Upper lobe of left lung (tissue), 6 donors: ENCODE measurements at regions not wholly inside any gene's neighbourhood (a gene's known extent, or its start where the extent isn't known, plus 50 kb on each side); places are given as distances from the start of the nearest gene placed in this dataset.

Source experiments
- ATAC-seq, 2 donors: fragments of 200-7000 bp; cut with Tn5 transposase; one replicate each; pipeline ENCODE4 v1.9.1; 2022; ENCODE audit warnings: mild to moderate bottlenecking in 2 of 2, moderate library complexity in 2 of 2; ENCODE audit not compliant: low FRiP score in 2 of 2
- DNase-seq, 2 donors: peaks; one replicate each; pipeline ENCODE4 v3.0.0-alpha.2; 2019 to 2020
- H3K27ac ChIP-seq, 4 donors: fragments of 200-600 bp; sonication (generic); one replicate each; pipeline ENCODE4 v1.5.1; 2016 to 2019
- H3K27me3 ChIP-seq, 4 donors: fragments of 200-600 bp; sonication (generic); one replicate each; pipeline ENCODE4 v1.5.1; 2017 to 2019
- H3K36me3 ChIP-seq, 4 donors: fragments of 200-600 bp; sonication (generic); one replicate each; pipeline ENCODE4 v1.5.1; 2016 to 2019
- H3K4me1 ChIP-seq, 4 donors: fragments of 200-600 bp; sonication (generic); one replicate each; pipeline ENCODE4 v1.5.1; 2018 to 2019
- H3K4me3 ChIP-seq, 4 donors: fragments of 200-600 bp; sonication (generic); one replicate each; pipeline ENCODE4 v1.5.1; 2017 to 2019; ENCODE audit warnings: mild to moderate bottlenecking in 2 of 4, moderate library complexity in 1 of 4
- H3K9me3 ChIP-seq, 4 donors: fragments of 200-600 bp; sonication (generic); one replicate each; pipeline ENCODE4 v1.5.1; 2018 to 2019
- CTCF ChIP-seq, 6 experiments: fragments of 450-650 bp in 4 of 6; fragments of 200-600 bp in 2 of 6; sonication (generic) in 2 of 6; IDR thresholded peaks; one replicate each; pipeline ENCODE4 v1.5.1; 2016 to 2019; ENCODE audit warnings: antibody characterized with exemption in 6 of 6
- EP300 ChIP-seq, 4 donors: sonication (generic); formaldehyde crosslinking; IDR thresholded peaks; one replicate each; pipeline ENCODE4 v1.5.1; 2017; ENCODE audit warnings: antibody characterized with exemption in 4 of 4, control low read depth in 2 of 4
- POLR2A ChIP-seq, 4 donors: fragments of 450-650 bp; IDR thresholded peaks; one replicate each; pipeline ENCODE4 v1.5.1; 2016 to 2017; ENCODE audit warnings: antibody characterized with exemption in 4 of 4, mild to moderate bottlenecking in 2 of 4
- POLR2AphosphoS5 ChIP-seq, 2 donors: sonication (generic); formaldehyde crosslinking; IDR thresholded peaks; one replicate each; pipeline ENCODE4 v1.5.1; 2017; ENCODE audit warnings: antibody characterized with exemption in 2 of 2
- WGBS, 2 donors: methylation state at CpG; one replicate each; pipeline ENCODE4 v1.1.5; 2017 to 2018; 5-methylcytosine and 5-hydroxymethylcytosine counted together
- donor health status: DM: no; HTN: no; CAD: no; lungs with moderate emphysema.
- donor health status: DM: no; HTN: yes; CAD: no; lungs with severe emphysema.

GRCh38 chr2:23198316-23199114, 186.5 kb upstream of the KLHL29 start:
- 55 to 57% methylated on average over 12 of the region's 12 CpGs for WGBS, 2 donors
- no peaks in the 10 kb centered on the region for H3K27me3 ChIP-seq
- H3K4me3 ChIP-seq: no peak overlapping the region
- H3K9me3 ChIP-seq: peaks cover 0 to 3% (median 0%) of the 10 kb centered on the region in 4 donors
- H3K4me1 ChIP-seq: no peaks in the 10 kb centered on the region
- no peak overlapping the region for H3K27ac ChIP-seq
- H3K36me3 ChIP-seq: no peaks in the 10 kb centered on the region
- no peak for TF ChIP-seq POLR2AphosphoS5 (IDR thresholded peaks at IDR 0.05)
- TF ChIP-seq EP300 (IDR thresholded peaks at IDR 0.05): no peak
- TF ChIP-seq CTCF (IDR thresholded peaks at IDR 0.05): no peak
- no peak for TF ChIP-seq POLR2A (IDR thresholded peaks at IDR 0.05)
- DNase-seq (no peak), ATAC-seq (peak in 1 of 2 donors; percentile 28)

GRCh38 chr2:23199115-23199918, 185.7 kb upstream of the KLHL29 start:
- TF ChIP-seq EP300 (IDR thresholded peaks at IDR 0.05) (no peak), POLR2A (IDR thresholded peaks at IDR 0.05) (no peak), CTCF (IDR thresholded peaks at IDR 0.05) (peak in 3 of 6 experiments; percentile 20 to 25 (median 21)), POLR2AphosphoS5 (IDR thresholded peaks at IDR 0.05) (no peak)
- ATAC-seq: no peak
- Histone ChIP-seq H3K36me3 (no peaks in the 10 kb centered on the region), H3K27ac (no peak overlapping the region), H3K9me3 (peaks cover 0 to 3% (median 0%) of the 10 kb centered on the region in 4 donors), H3K27me3 (no peaks in the 10 kb centered on the region), H3K4me3 (no peak overlapping the region), H3K4me1 (no peaks in the 10 kb centered on the region)
- 71 to 72% methylated on average over 7 of the region's 7 CpGs for WGBS, 2 donors
- DNase-seq: no peak

GRCh38 chr2:23200068-23200786, 184.8 kb upstream of the KLHL29 start:
- no peaks in the 10 kb centered on the region for H3K4me1 ChIP-seq
- WGBS, 2 donors: 67 to 72% methylated on average over 2 of the region's 2 CpGs
- peak in 1 of 2 donors; percentile 78 for ATAC-seq
- H3K27ac ChIP-seq: no peak overlapping the region
- H3K36me3 ChIP-seq: no peaks in the 10 kb centered on the region
- peaks cover 0 to 3% (median 0%) of the 10 kb centered on the region in 4 donors for H3K9me3 ChIP-seq
- no peak for TF ChIP-seq EP300 (IDR thresholded peaks at IDR 0.05)
- no peak for TF ChIP-seq CTCF (IDR thresholded peaks at IDR 0.05)
- no peak for TF ChIP-seq POLR2AphosphoS5 (IDR thresholded peaks at IDR 0.05)
- no peak for TF ChIP-seq POLR2A (IDR thresholded peaks at IDR 0.05)
- DNase-seq: no peak
- H3K27me3 ChIP-seq: no peaks in the 10 kb centered on the region
- H3K4me3 ChIP-seq: no peak overlapping the region

- Histone ChIP-seq H3K36me3 (no peaks in the 10 kb centered on the region), H3K9me3 (peaks cover 0 to 3% (median 0%) of the 10 kb centered on the region in 4 donors), H3K27ac (no peak overlapping the region), H3K4me1 (no peaks in the 10 kb centered on the region), H3K4me3 (no peak overlapping the region), H3K27me3 (no peaks in the 10 kb centered on the region)
- TF ChIP-seq CTCF (IDR thresholded peaks at IDR 0.05) (no peak), POLR2AphosphoS5 (IDR thresholded peaks at IDR 0.05) (no peak), POLR2A (IDR thresholded peaks at IDR 0.05) (no peak), EP300 (IDR thresholded peaks at IDR 0.05) (no peak)
- no peak for DNase-seq
- ATAC-seq: peak in 1 of 2 donors; percentile 28
- 54 to 55% methylated on average over 5 of the region's 5 CpGs for WGBS, 2 donors
Measured at GRCh38 chr2:23200787-23201114, 184.2 kb upstream of the KLHL29 start.
